ENCODE measurements at regions not wholly inside any gene's neighbourhood (a gene's known extent, or its start where the extent isn't known, plus 50 kb on each side); places are given as distances from the start of the nearest gene placed in this dataset.

GRCh38 chr3:35970793-35971192 lies 331.5 kb downstream of the ARPP21 start:
- no peaks in the 10 kb centered on the region for H3K4me1 ChIP-seq (ENCODE audit: insufficient read depth, poor library complexity, severe bottlenecking)
- no peaks in the 10 kb centered on the region for H3K36me3 ChIP-seq (ENCODE audit: low read depth)
- ATAC-seq (ENCODE audit: low read depth) = no peak
- no peak overlapping the region for H3K27ac ChIP-seq (ENCODE audit: poor library complexity, severe bottlenecking)
- H3K4me3 ChIP-seq (ENCODE audit: severe bottlenecking) = no peak overlapping the region
- H3K27me3 ChIP-seq (ENCODE audit: insufficient read depth, poor library complexity, severe bottlenecking) = peaks cover 4% of the 10 kb centered on the region
- no peaks in the 10 kb centered on the region for H3K9me3 ChIP-seq (ENCODE audit: severe bottlenecking)
- no peak for TF ChIP-seq CTCF (IDR thresholded peaks at IDR 0.05; ENCODE audit: poor library complexity, severe bottlenecking)
- no peak for DNase-seq (ENCODE audit: low spot score)

- TF ChIP-seq CTCF (IDR thresholded peaks at IDR 0.05; ENCODE audit: poor library complexity, severe bottlenecking) = no peak
- DNase-seq (ENCODE audit: low spot score) (no peak), ATAC-seq (ENCODE audit: low read depth) (no peak)
- no peaks in the 10 kb centered on the region for H3K36me3 ChIP-seq (ENCODE audit: low read depth)
- H3K9me3 ChIP-seq (ENCODE audit: severe bottlenecking) = no peaks in the 10 kb centered on the region
- no peaks in the 10 kb centered on the region for H3K4me1 ChIP-seq (ENCODE audit: insufficient read depth, poor library complexity, severe bottlenecking)
- peaks cover 4% of the 10 kb centered on the region for H3K27me3 ChIP-seq (ENCODE audit: insufficient read depth, poor library complexity, severe bottlenecking)
- no peak overlapping the region for H3K4me3 ChIP-seq (ENCODE audit: severe bottlenecking)
- no peak overlapping the region for H3K27ac ChIP-seq (ENCODE audit: poor library complexity, severe bottlenecking)
These were observed 332.4 kb downstream of the ARPP21 start for GRCh38 chr3:35971686-35972085.

GRCh38 chr3:35974872-35975271 lies 335.5 kb downstream of the ARPP21 start:
- Histone ChIP-seq H3K4me1 (ENCODE audit: insufficient read depth, poor library complexity, severe bottlenecking) (no peaks in the 10 kb centered on the region), H3K27ac (ENCODE audit: poor library complexity, severe bottlenecking) (no peak overlapping the region), H3K36me3 (ENCODE audit: low read depth) (no peaks in the 10 kb centered on the region), H3K9me3 (ENCODE audit: severe bottlenecking) (no peaks in the 10 kb centered on the region), H3K27me3 (ENCODE audit: insufficient read depth, poor library complexity, severe bottlenecking) (peaks cover 4% of the 10 kb centered on the region), H3K4me3 (ENCODE audit: severe bottlenecking) (no peak overlapping the region)
- ATAC-seq (ENCODE audit: low read depth) = no peak
- no peak for TF ChIP-seq CTCF (IDR thresholded peaks at IDR 0.05; ENCODE audit: poor library complexity, severe bottlenecking)
- no peak for DNase-seq (ENCODE audit: low spot score)

- no peak for TF ChIP-seq CTCF (IDR thresholded peaks at IDR 0.05; ENCODE audit: poor library complexity, severe bottlenecking)
- Histone ChIP-seq H3K36me3 (ENCODE audit: low read depth) (no peaks in the 10 kb centered on the region), H3K27ac (ENCODE audit: poor library complexity, severe bottlenecking) (no peak overlapping the region), H3K9me3 (ENCODE audit: severe bottlenecking) (no peaks in the 10 kb centered on the region), H3K27me3 (ENCODE audit: insufficient read depth, poor library complexity, severe bottlenecking) (no peaks in the 10 kb centered on the region), H3K4me1 (ENCODE audit: insufficient read depth, poor library complexity, severe bottlenecking) (no peaks in the 10 kb centered on the region), H3K4me3 (ENCODE audit: severe bottlenecking) (no peak overlapping the region)
- ATAC-seq (ENCODE audit: low read depth) (no peak), DNase-seq (ENCODE audit: low spot score) (no peak)
These were observed 346.8 kb downstream of the ARPP21 start for GRCh38 chr3:35986161-35986560.

- H3K4me1 ChIP-seq (ENCODE audit: insufficient read depth, poor library complexity, severe bottlenecking) = no peaks in the 10 kb centered on the region
- no peak overlapping the region for H3K4me3 ChIP-seq (ENCODE audit: severe bottlenecking)
- peaks cover 4% of the 10 kb centered on the region for H3K27me3 ChIP-seq (ENCODE audit: insufficient read depth, poor library complexity, severe bottlenecking)
- no peaks in the 10 kb centered on the region for H3K9me3 ChIP-seq (ENCODE audit: severe bottlenecking)
- H3K36me3 ChIP-seq (ENCODE audit: low read depth) = no peaks in the 10 kb centered on the region
- TF ChIP-seq CTCF (IDR thresholded peaks at IDR 0.05; ENCODE audit: poor library complexity, severe bottlenecking) = no peak
- DNase-seq (ENCODE audit: low spot score) (no peak), ATAC-seq (ENCODE audit: low read depth) (no peak)
- no peak overlapping the region for H3K27ac ChIP-seq (ENCODE audit: poor library complexity, severe bottlenecking)
These were observed 348.1 kb downstream of the ARPP21 start for GRCh38 chr3:35987386-35987785.
